Cardiac fibroblast (primary cell): ENCODE measurements at regions not wholly inside any gene's neighbourhood (a gene's known extent, or its start where the extent isn't known, plus 50 kb on each side); places are given as distances from the start of the nearest gene placed in this dataset.
A peak's percentile ranks its signal among the peaks of the same experiment; 100 is the strongest.

Experiments used
- DNase-seq, 2 donors: peaks; one replicate each; pipeline versions ENCODE4 v3.0.0 to v3.0.0-alpha.2; 2010; ENCODE audit warnings: low read depth in 2 of 2
- H3K4me3 ChIP-seq, 2 donors: replicated peaks in 1 of 2; 1 replicate in 1 of 2; 2 replicates in 1 of 2; pipeline ENCODE4 v1.5.1; 2011; ENCODE audit warnings: low read depth in 2 of 2, low read length in 2 of 2, mild to moderate bottlenecking in 2 of 2, moderate library complexity in 1 of 2
- CTCF ChIP-seq: IDR thresholded peaks from one replicate; pipeline ENCODE4 v1.5.1; 2011; ENCODE audit warnings: low read depth, mild to moderate bottlenecking, low read length, inconsistent platforms

- no peak for TF ChIP-seq CTCF
- DNase-seq, result no peak
These were observed 356.4 kb upstream of the TSHZ3 start for GRCh38 chr19:31705656-31706055.

GRCh38 chr19:31706131-31706530 is 356.9 kb upstream of the TSHZ3 start:
- TF ChIP-seq CTCF, result no peak
- H3K4me3 ChIP-seq, result no peak overlapping the region
- DNase-seq, result no peak

More at GRCh38 chr19:31705656-31706055, 356.4 kb upstream of the TSHZ3 start:
- H3K4me3 ChIP-seq, result no peak overlapping the region

- TF ChIP-seq CTCF, result no peak
- no peak overlapping the region for H3K4me3 ChIP-seq
- no peak for DNase-seq
These were observed 357.7 kb upstream of the TSHZ3 start for GRCh38 chr19:31706691-31707620.

GRCh38 chr19:31708520-31708919 is 359.3 kb upstream of the TSHZ3 start:
- no peak overlapping the region for H3K4me3 ChIP-seq
- no peak for DNase-seq
- no peak for TF ChIP-seq CTCF

- H3K4me3 ChIP-seq, result no peak overlapping the region
- no peak for TF ChIP-seq CTCF
- no peak for DNase-seq
These were observed 360.2 kb upstream of the TSHZ3 start for GRCh38 chr19:31709476-31709875.

GRCh38 chr19:31715249-31715945 is 366.2 kb upstream of the TSHZ3 start:
- TF ChIP-seq CTCF, result no peak
- peak in 1 of 2 donors; percentile 45 for DNase-seq
- no peak overlapping the region for H3K4me3 ChIP-seq
